Astrocyte (in vitro differentiated cells and primary cell): ENCODE measurements at regions not wholly inside any gene's neighbourhood (a gene's known extent, or its start where the extent isn't known, plus 50 kb on each side); places are given as distances from the start of the nearest gene placed in this dataset.
"Not testable (repeated sequence)": the region's sequence is repeated elsewhere in the genome, so short reads cannot be mapped to it uniquely, and the experiment has no call there.

Source experiments
- DNase-seq: peaks from one replicate; pipeline ENCODE4 v3.0.0-alpha.2; 2010; ENCODE audit warnings: low read depth
- FAIRE-seq: peaks from 2 replicates; lab custom pipeline; 2011; peaks lifted over from hg19 to GRCh38; lab: Jason Lieb, UNC
- H2AFZ ChIP-seq: 2 replicates; pipeline ENCODE4 v1.6.0; 2012; ENCODE audit warnings: low read depth, low read length, inconsistent platforms
- H3K27ac ChIP-seq: 2 replicates; pipeline ENCODE4 v1.5.1; 2011; ENCODE audit warnings: low read depth, low read length, inconsistent platforms
- H3K27me3 ChIP-seq: 2 replicates; pipeline ENCODE4 v1.6.0; 2011; ENCODE audit warnings: low read length, inconsistent platforms; ENCODE audit not compliant: insufficient read depth
- H3K36me3 ChIP-seq: 2 replicates; pipeline ENCODE4 v1.5.1; 2011; ENCODE audit warnings: low read length, inconsistent platforms; ENCODE audit not compliant: insufficient read depth
- H3K4me1 ChIP-seq: 2 replicates; pipeline ENCODE4 v1.5.1; 2011; ENCODE audit warnings: low read length, inconsistent platforms; ENCODE audit not compliant: insufficient read depth
- H3K4me2 ChIP-seq: 2 replicates; pipeline ENCODE4 v1.6.0; 2012; ENCODE audit warnings: low read length, inconsistent platforms
- H3K4me3 ChIP-seq: 2 replicates; pipeline ENCODE4 v1.5.1; 2011; ENCODE audit warnings: low read depth, mild to moderate bottlenecking, low read length, inconsistent platforms; ENCODE audit not compliant: insufficient read depth
- H3K79me2 ChIP-seq: 2 replicates; pipeline ENCODE4 v1.6.0; 2012; ENCODE audit warnings: mild to moderate bottlenecking, low read length, inconsistent platforms; ENCODE audit not compliant: insufficient read depth
- H3K9ac ChIP-seq: 2 replicates; pipeline ENCODE4 v1.6.0; 2012; ENCODE audit warnings: mild to moderate bottlenecking, low read length, inconsistent platforms
- H3K9me3 ChIP-seq: 2 replicates; pipeline ENCODE4 v1.5.1; 2012; ENCODE audit warnings: low read depth, mild to moderate bottlenecking, low read length, inconsistent platforms; ENCODE audit not compliant: insufficient read depth
- H4K20me1 ChIP-seq: 2 replicates; pipeline ENCODE4 v1.6.0; 2012; ENCODE audit warnings: low read length, inconsistent platforms; ENCODE audit not compliant: insufficient read depth
- H3K27ac Mint-ChIP-seq: one replicate; pipeline ENCODE4 v1.8.0; 2021; ENCODE audit warnings: mild to moderate bottlenecking, mixed read lengths; ENCODE audit not compliant: unreplicated experiment
- H3K27me3 Mint-ChIP-seq: one replicate; pipeline ENCODE4 v1.8.0; 2021; ENCODE audit warnings: low read depth, mixed read lengths; ENCODE audit not compliant: unreplicated experiment
- H3K36me3 Mint-ChIP-seq: one replicate; pipeline ENCODE4 v1.8.0; 2021; ENCODE audit warnings: low read depth, mixed read lengths; ENCODE audit not compliant: unreplicated experiment
- H3K4me1 Mint-ChIP-seq: one replicate; pipeline ENCODE4 v1.8.0; 2021; ENCODE audit warnings: low read depth, mixed read lengths; ENCODE audit not compliant: unreplicated experiment
- H3K4me3 Mint-ChIP-seq: one replicate; pipeline ENCODE4 v1.8.0; 2021; ENCODE audit warnings: mild to moderate bottlenecking, moderate library complexity, mixed read lengths; ENCODE audit not compliant: unreplicated experiment
- H3K9me3 Mint-ChIP-seq: one replicate; pipeline ENCODE4 v1.8.0; 2021; ENCODE audit warnings: mild to moderate bottlenecking, mixed read lengths; ENCODE audit not compliant: unreplicated experiment

DNA sequence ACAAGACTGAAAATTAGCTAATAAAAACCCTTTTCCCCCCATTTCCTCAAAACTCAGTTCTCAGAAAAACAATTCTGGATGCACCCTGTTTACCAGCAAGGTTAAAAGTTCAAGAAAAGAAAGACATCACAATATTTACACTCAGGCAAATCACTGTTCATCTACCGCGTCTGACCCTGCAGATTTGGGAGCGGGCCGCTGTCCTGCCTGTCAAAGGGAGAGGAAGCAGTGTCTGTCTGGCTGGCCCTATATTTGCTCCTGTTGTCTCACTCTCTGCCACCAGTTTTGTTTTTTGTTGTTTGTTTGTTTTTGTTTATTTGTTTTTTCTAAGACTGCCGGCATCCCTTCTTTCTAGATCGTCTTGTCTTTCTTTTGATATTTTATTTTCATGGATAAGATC lies 299.4 kb downstream of the BCL2L11 start:
- H3K9me3 Mint-ChIP-seq, DNase-seq, H3K27ac ChIP-seq, H3K36me3 Mint-ChIP-seq, H3K27me3 Mint-ChIP-seq, H2AFZ ChIP-seq, H3K4me2 ChIP-seq, H3K36me3 ChIP-seq, H3K27me3 ChIP-seq, H3K4me3 ChIP-seq, H3K4me1 Mint-ChIP-seq, H3K4me3 Mint-ChIP-seq, H3K9me3 ChIP-seq, H3K27ac Mint-ChIP-seq, FAIRE-seq, H3K9ac ChIP-seq: not testable (repeated sequence)
- Histone ChIP-seq H4K20me1 (peaks cover 39% of the 10 kb centered on the region), H3K4me1 (peaks cover 11% of the 10 kb centered on the region), H3K79me2 (peaks cover 59% of the 10 kb centered on the region)

DNA sequence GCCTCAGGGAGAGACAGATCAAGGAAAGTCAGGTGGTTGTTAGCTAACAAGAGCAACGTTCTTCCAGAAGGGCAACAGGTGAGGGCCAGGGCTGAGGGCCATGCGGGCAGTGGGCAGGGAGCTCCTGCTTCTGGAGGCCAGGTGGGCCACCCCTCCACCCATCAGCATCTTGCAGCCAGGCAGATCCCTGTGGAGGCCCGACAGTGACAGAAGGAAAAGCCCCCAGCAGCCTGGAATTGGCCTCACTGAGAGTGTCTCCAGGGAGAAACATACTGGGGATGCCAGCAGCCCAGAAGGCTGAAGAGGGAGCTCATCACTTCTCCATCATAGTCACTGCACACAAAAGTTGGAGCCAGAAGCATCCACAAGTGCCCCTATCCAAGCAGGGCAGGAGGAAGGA lies 300.1 kb downstream of the BCL2L11 start:
- H3K9me3 ChIP-seq, H3K27me3 ChIP-seq, DNase-seq, H3K36me3 ChIP-seq, H3K4me3 Mint-ChIP-seq, H3K4me1 Mint-ChIP-seq, H3K4me3 ChIP-seq, H3K27ac ChIP-seq, H3K9me3 Mint-ChIP-seq, H3K9ac ChIP-seq, H3K4me2 ChIP-seq, H2AFZ ChIP-seq, FAIRE-seq, H3K27ac Mint-ChIP-seq, H3K27me3 Mint-ChIP-seq, H3K36me3 Mint-ChIP-seq: not testable (repeated sequence)
- H3K4me1 ChIP-seq = peaks cover 11% of the 10 kb centered on the region
- peaks cover 65% of the 10 kb centered on the region for H3K79me2 ChIP-seq
- peaks cover 42% of the 10 kb centered on the region for H4K20me1 ChIP-seq

DNA sequence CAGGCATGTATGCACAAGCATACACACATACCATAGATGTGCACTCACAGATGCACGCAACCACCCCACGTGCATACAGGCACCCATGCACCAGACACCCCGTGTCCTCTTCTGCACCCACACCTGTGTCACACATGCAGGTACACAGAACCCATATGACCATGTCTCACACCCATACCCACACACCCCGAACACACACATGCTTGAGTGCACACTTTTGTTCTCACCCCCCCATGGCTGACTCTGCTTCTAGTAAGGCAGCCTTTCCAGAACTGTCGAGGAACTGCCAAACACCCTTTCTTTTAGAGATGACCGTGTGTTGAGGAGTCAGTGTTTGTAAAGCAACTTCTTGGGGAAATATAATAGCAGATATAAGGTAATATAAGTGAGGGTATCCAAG lies 301.2 kb downstream of the BCL2L11 start:
- not testable (repeated sequence) for H3K9me3 ChIP-seq, H3K4me2 ChIP-seq, H3K36me3 ChIP-seq, FAIRE-seq, H3K9ac ChIP-seq, H3K36me3 Mint-ChIP-seq, H3K4me3 Mint-ChIP-seq, H3K27ac Mint-ChIP-seq, H3K27me3 ChIP-seq, H3K27me3 Mint-ChIP-seq, H3K4me3 ChIP-seq, H3K4me1 Mint-ChIP-seq, H3K4me1 ChIP-seq, DNase-seq, H3K27ac ChIP-seq, H2AFZ ChIP-seq, H3K9me3 Mint-ChIP-seq
- Histone ChIP-seq H4K20me1 (peaks cover 40% of the 10 kb centered on the region), H3K79me2 (peaks cover 65% of the 10 kb centered on the region)

DNA sequence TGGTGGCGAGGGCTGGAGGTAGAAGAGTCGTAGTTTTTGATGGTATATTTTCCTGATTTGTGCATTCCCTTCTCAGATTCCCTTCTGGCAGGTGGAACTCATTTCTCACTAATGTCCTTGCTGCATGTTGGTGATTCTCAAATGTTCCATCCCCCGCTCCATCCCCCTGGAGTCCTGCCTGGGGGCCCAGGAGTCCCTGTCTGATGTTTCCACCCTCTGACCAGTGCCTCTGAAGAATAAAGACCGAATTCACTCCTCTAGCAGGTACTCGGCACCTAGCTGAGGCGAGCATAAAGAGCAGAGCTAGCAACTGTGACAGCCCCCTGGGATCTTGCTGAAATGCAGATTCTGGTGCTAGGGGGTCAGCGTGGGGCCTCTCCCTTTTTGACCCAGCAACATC lies 301.8 kb downstream of the BCL2L11 start:
- H3K36me3 Mint-ChIP-seq, H3K4me3 Mint-ChIP-seq, DNase-seq, H3K4me1 Mint-ChIP-seq, H3K27me3 Mint-ChIP-seq, H3K9me3 Mint-ChIP-seq, H3K36me3 ChIP-seq, H3K27ac ChIP-seq, H3K4me1 ChIP-seq, H2AFZ ChIP-seq, H3K27me3 ChIP-seq, H3K4me2 ChIP-seq, FAIRE-seq, H3K9ac ChIP-seq, H3K9me3 ChIP-seq, H3K27ac Mint-ChIP-seq, H3K4me3 ChIP-seq: not testable (repeated sequence)
- Histone ChIP-seq H3K79me2 (peaks cover 67% of the 10 kb centered on the region), H4K20me1 (peaks cover 43% of the 10 kb centered on the region)

GRCh38 chr2:111423184-111423583 lies 302.5 kb downstream of the BCL2L11 start:
- H3K4me1 Mint-ChIP-seq, H3K36me3 ChIP-seq: not testable (repeated sequence)
- peaks cover 38% of the 10 kb centered on the region for H4K20me1 ChIP-seq

GRCh38 chr2:111424176-111424575 lies 303.5 kb downstream of the BCL2L11 start:
- not testable (repeated sequence) for DNase-seq, H3K27me3 ChIP-seq, H3K4me1 ChIP-seq, H3K27ac Mint-ChIP-seq, H3K4me3 ChIP-seq, H3K27ac ChIP-seq, H3K9me3 Mint-ChIP-seq, FAIRE-seq, H2AFZ ChIP-seq, H3K36me3 Mint-ChIP-seq, H3K9ac ChIP-seq, H3K9me3 ChIP-seq, H3K4me2 ChIP-seq, H3K27me3 Mint-ChIP-seq, H3K36me3 ChIP-seq, H3K4me3 Mint-ChIP-seq
- H3K4me1 Mint-ChIP-seq = peaks cover 11% of the 10 kb centered on the region
- peaks cover 36% of the 10 kb centered on the region for H4K20me1 ChIP-seq
- H3K79me2 ChIP-seq = peaks cover 71% of the 10 kb centered on the region

More at GRCh38 chr2:111423184-111423583, 302.5 kb downstream of the BCL2L11 start:
- not testable (repeated sequence) for H3K4me3 ChIP-seq, H3K36me3 Mint-ChIP-seq, H3K4me3 Mint-ChIP-seq, H2AFZ ChIP-seq, H3K27me3 Mint-ChIP-seq, H3K9me3 ChIP-seq, FAIRE-seq, H3K9ac ChIP-seq, H3K27me3 ChIP-seq, H3K4me1 ChIP-seq, DNase-seq, H3K9me3 Mint-ChIP-seq, H3K27ac Mint-ChIP-seq, H3K4me2 ChIP-seq, H3K27ac ChIP-seq
- peaks cover 69% of the 10 kb centered on the region for H3K79me2 ChIP-seq
